Neuronal stem cell (in vitro differentiated cells): ENCODE measurements at regions not wholly inside any gene's neighbourhood (a gene's known extent, or its start where the extent isn't known, plus 50 kb on each side); places are given as distances from the start of the nearest gene placed in this dataset.
"Not testable (repeated sequence)": the region's sequence is repeated elsewhere in the genome, so short reads cannot be mapped to it uniquely, and the experiment has no call there.

Experiments used
- DNase-seq: peaks from one replicate; pipeline ENCODE4 v3.0.0-alpha.2; 2013; ENCODE audit warnings: low spot score
- H2AFZ ChIP-seq: one replicate; pipeline ENCODE4 v1.6.1; 2013; ENCODE audit warnings: mild to moderate bottlenecking, low read length, inconsistent platforms
- H2AK5ac ChIP-seq: 2 replicates; pipeline ENCODE4 v1.6.1; 2013; ENCODE audit warnings: low read depth, mild to moderate bottlenecking, inconsistent platforms, low read length, moderate library complexity, mixed read lengths
- H2BK120ac ChIP-seq: 2 replicates; pipeline ENCODE4 v1.6.1; 2013; ENCODE audit warnings: low read depth, mild to moderate bottlenecking, inconsistent platforms, low read length, moderate library complexity, mixed read lengths
- H2BK12ac ChIP-seq: one replicate; pipeline ENCODE4 v1.6.1; 2013; ENCODE audit warnings: low read length, inconsistent platforms
- H2BK15ac ChIP-seq: 2 replicates; pipeline ENCODE4 v1.6.1; 2013; ENCODE audit warnings: mild to moderate bottlenecking, low read length, inconsistent platforms, mixed read lengths
- H2BK5ac ChIP-seq: one replicate; pipeline ENCODE4 v1.6.1; 2013; ENCODE audit warnings: inconsistent platforms, mild to moderate bottlenecking, low read length, moderate library complexity
- H3K14ac ChIP-seq: one replicate; pipeline ENCODE4 v1.6.1; 2013; ENCODE audit warnings: low read length, inconsistent platforms
- H3K18ac ChIP-seq: 2 replicates; pipeline ENCODE4 v1.6.1; 2013; ENCODE audit warnings: low read length, inconsistent platforms
- H3K23ac ChIP-seq: 2 replicates; pipeline ENCODE4 v1.6.1; 2013; ENCODE audit warnings: low read depth, mild to moderate bottlenecking, mixed read lengths, low read length, inconsistent platforms; ENCODE audit not compliant: poor library complexity
- H3K27ac ChIP-seq: replicated peaks from 3 replicates; pipeline ENCODE4 v1.5.1; 2013; ENCODE audit warnings: low read length, inconsistent platforms
- H3K27me3 ChIP-seq, 3 experiments: 2 replicates each; pipeline ENCODE4 v1.6.1; 2013; ENCODE audit warnings: low read length in 3 of 3, mild to moderate bottlenecking in 2 of 3, inconsistent platforms in 1 of 3, low read depth in 1 of 3, mixed read lengths in 1 of 3, moderate library complexity in 1 of 3; ENCODE audit not compliant: control insufficient read depth in 3 of 3, insufficient read depth in 3 of 3
- H3K36me3 ChIP-seq, 2 donors: replicated peaks in 1 of 2; 2 replicates each; pipeline ENCODE4 v1.6.1; 2013; ENCODE audit warnings: low read length in 2 of 2; ENCODE audit not compliant: control insufficient read depth in 2 of 2, insufficient read depth in 2 of 2
- H3K4ac ChIP-seq: 2 replicates; pipeline ENCODE4 v1.6.1; 2013; ENCODE audit warnings: inconsistent platforms, mild to moderate bottlenecking, low read length, moderate library complexity
- H3K4me1 ChIP-seq, 2 donors: 1 replicate in 1 of 2; 2 replicates in 1 of 2; pipeline ENCODE4 v1.6.1; 2013; ENCODE audit warnings: low read length in 2 of 2, low read depth in 1 of 2; ENCODE audit not compliant: control insufficient read depth in 2 of 2, insufficient read depth in 1 of 2
- H3K4me2 ChIP-seq: one replicate; pipeline ENCODE4 v1.6.1; 2013; ENCODE audit warnings: mild to moderate bottlenecking, low read length, inconsistent platforms; ENCODE audit not compliant: insufficient read depth, poor library complexity, severe bottlenecking
- H3K4me3 ChIP-seq, 2 donors: 2 replicates each; pipeline ENCODE4 v1.5.1; 2013; ENCODE audit warnings: low read length in 2 of 2, mild to moderate bottlenecking in 2 of 2, inconsistent platforms in 1 of 2, moderate library complexity in 1 of 2
- H3K79me1 ChIP-seq: one replicate; pipeline ENCODE4 v1.6.1; 2013; ENCODE audit warnings: low read depth, mild to moderate bottlenecking, inconsistent platforms, low read length, moderate library complexity
- H3K9ac ChIP-seq: one replicate; pipeline ENCODE4 v1.6.1; 2013; ENCODE audit warnings: mild to moderate bottlenecking, low read depth, low read length, inconsistent platforms; ENCODE audit not compliant: poor library complexity
- H3K9me3 ChIP-seq, 2 donors: replicated peaks in 1 of 2; 2 replicates each; pipeline versions ENCODE3 to v1.6.1; 2013; ENCODE audit warnings: low read length in 2 of 2, mild to moderate bottlenecking in 2 of 2, inconsistent platforms in 1 of 2, low read depth in 1 of 2, mixed read lengths in 1 of 2, moderate library complexity in 1 of 2; ENCODE audit not compliant: control insufficient read depth in 2 of 2, insufficient read depth in 1 of 2
- H4K8ac ChIP-seq: one replicate; pipeline ENCODE4 v1.6.1; 2013; ENCODE audit warnings: low read depth, mild to moderate bottlenecking, inconsistent platforms, low read length, moderate library complexity
- H4K91ac ChIP-seq: one replicate; pipeline ENCODE4 v1.6.1; 2013; ENCODE audit warnings: low read length, low read depth, mild to moderate bottlenecking, inconsistent platforms; ENCODE audit not compliant: poor library complexity
- WGBS, 2 donors: extraction: QIAGEN DNeasy Blood & Tissue Kit; methylation state at CpG; one replicate each; pipeline ENCODE4 v1.1.7; 2013; ENCODE audit warnings: missing lambda C conversion rate in 2 of 2, mixed read lengths in 1 of 2; ENCODE audit not compliant: insufficient read length in 2 of 2, insufficient replicate concordance in 1 of 2; ENCODE audit errors: extremely low coverage in 2 of 2; 5-methylcytosine and 5-hydroxymethylcytosine counted together

DNA sequence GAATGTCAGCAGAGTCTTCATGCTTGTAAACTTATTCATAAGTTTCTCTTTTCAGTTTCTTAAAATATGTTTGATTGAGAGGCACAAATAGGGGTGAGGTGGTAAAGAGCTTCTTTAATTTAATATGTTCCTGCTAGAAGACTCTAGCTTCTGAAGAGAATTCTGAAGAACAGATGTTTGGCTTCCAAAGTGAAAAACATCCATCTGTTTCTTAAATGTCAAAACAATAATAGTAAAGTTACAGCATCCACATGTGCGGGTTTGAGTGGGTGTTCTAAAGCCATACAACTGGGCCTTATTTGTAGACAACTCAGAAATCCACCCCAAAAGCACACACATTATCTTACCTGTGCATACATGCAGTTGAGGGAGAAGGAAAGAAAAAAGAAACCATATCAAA is 144.0 kb upstream of the ADGRL4 start:
- Histone ChIP-seq H4K8ac (no peak overlapping the region), H3K23ac (no peak overlapping the region), H3K79me1 (no peaks in the 10 kb centered on the region), H3K4me1 (no peaks in the 10 kb centered on the region), H3K36me3 (no peaks in the 10 kb centered on the region), H3K9ac (no peak overlapping the region), H2BK5ac (no peak overlapping the region), H3K4me3 (no peak overlapping the region), H4K91ac (no peak overlapping the region), H3K27ac (no peak overlapping the region), H2AK5ac (no peak overlapping the region), H3K4ac (no peak overlapping the region), H3K4me2 (no peak overlapping the region), H2BK12ac (no peak overlapping the region), H3K9me3 (no peaks in the 10 kb centered on the region), H3K27me3 (no peaks in the 10 kb centered on the region), H2BK120ac (no peak overlapping the region), H2BK15ac (no peak overlapping the region), H3K14ac (no peak overlapping the region), H2AFZ (no peak overlapping the region), H3K18ac (no peak overlapping the region)
- WGBS, 2 donors, result no CpG with 5 or more reads among the region's 1 CpG
- DNase-seq, result no peak

DNA sequence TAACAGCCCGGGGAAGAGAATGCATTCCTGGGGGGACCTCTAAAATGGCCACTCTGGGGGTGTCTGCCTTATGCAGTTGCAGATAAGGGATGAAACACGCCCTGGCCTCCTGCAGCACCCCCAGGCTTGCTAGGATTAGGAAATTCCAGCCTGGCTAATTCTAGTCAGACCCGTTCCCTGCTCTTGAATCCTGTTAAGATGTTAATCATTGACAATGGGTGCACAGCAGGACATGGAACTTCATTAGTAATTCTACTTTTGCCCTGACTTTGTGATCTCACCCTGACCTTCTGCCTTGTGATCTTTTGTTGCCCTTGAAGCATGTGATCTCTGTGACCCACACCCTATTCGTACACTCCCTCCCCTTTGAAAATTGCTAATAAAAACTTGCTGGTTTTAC is 131.7 kb upstream of the ADGRL4 start:
- H3K14ac ChIP-seq, H2AK5ac ChIP-seq, H3K9ac ChIP-seq, H2BK15ac ChIP-seq, H3K23ac ChIP-seq, H3K18ac ChIP-seq, H3K4ac ChIP-seq, H3K27me3 ChIP-seq, H3K79me1 ChIP-seq, DNase-seq, H3K27ac ChIP-seq, H3K36me3 ChIP-seq, H3K4me2 ChIP-seq, H2AFZ ChIP-seq, H2BK5ac ChIP-seq, H2BK120ac ChIP-seq, H4K8ac ChIP-seq, H3K9me3 ChIP-seq, H3K4me1 ChIP-seq, H2BK12ac ChIP-seq, H3K4me3 ChIP-seq, H4K91ac ChIP-seq: not testable (repeated sequence)
- WGBS, 2 donors, result no CpG with 5 or more reads among the region's 4 CpGs

- H2BK15ac ChIP-seq, result no peak overlapping the region
- no peaks in the 10 kb centered on the region for H3K79me1 ChIP-seq
- H3K23ac ChIP-seq, result no peak overlapping the region
- H3K4ac ChIP-seq, result no peak overlapping the region
- H3K18ac ChIP-seq, result no peak overlapping the region
- H2BK120ac ChIP-seq, result no peak overlapping the region
- H2BK5ac ChIP-seq, result no peak overlapping the region
- H3K9me3 ChIP-seq, result no peaks in the 10 kb centered on the region
- H2AFZ ChIP-seq, result no peak overlapping the region
- no peaks in the 10 kb centered on the region for H3K27me3 ChIP-seq
- no peak overlapping the region for H3K27ac ChIP-seq
- no peak for DNase-seq
- no peak overlapping the region for H4K91ac ChIP-seq
- no peak overlapping the region for H3K9ac ChIP-seq
- no peaks in the 10 kb centered on the region for H3K4me1 ChIP-seq
- no peak overlapping the region for H2BK12ac ChIP-seq
- no peak overlapping the region for H3K14ac ChIP-seq
- H3K36me3 ChIP-seq, result no peaks in the 10 kb centered on the region
- H3K4me2 ChIP-seq, result no peak overlapping the region
- H2AK5ac ChIP-seq, result no peak overlapping the region
- H4K8ac ChIP-seq, result no peak overlapping the region
- no peak overlapping the region for H3K4me3 ChIP-seq
- no CpG with 5 or more reads among the region's 8 CpGs for WGBS, 2 donors
Observed at GRCh38 chr1:79133774-79134364, 127.3 kb upstream of the ADGRL4 start.

DNA sequence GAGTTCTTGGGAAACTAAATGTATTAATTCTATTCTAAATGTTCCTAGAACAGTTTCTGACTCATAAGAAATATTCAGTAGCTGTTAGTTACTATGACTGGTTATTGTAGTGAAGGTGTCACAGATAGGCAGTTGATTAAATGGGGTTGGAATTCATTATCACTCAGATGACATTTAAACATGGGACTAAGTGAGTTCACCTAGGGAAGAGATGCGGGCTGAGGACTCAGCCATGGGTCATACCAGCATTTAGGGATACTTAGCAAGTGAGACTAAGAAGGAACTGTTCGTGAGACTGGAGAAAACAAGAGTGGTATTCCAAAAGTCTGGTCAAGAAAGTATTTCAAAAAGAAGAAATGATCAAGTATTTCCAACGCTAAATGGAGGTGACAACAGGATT is 125.1 kb upstream of the ADGRL4 start:
- WGBS, 2 donors, result no CpG with 5 or more reads among the region's 3 CpGs

More for the DNA sequence above, 125.1 kb upstream of the ADGRL4 start:
- Histone ChIP-seq H3K4me1 (no peaks in the 10 kb centered on the region), H3K23ac (no peak overlapping the region), H3K9me3 (no peaks in the 10 kb centered on the region), H3K4me2 (no peak overlapping the region), H2AK5ac (no peak overlapping the region), H2BK12ac (no peak overlapping the region), H3K36me3 (no peaks in the 10 kb centered on the region), H3K79me1 (no peaks in the 10 kb centered on the region), H4K91ac (no peak overlapping the region), H3K14ac (no peak overlapping the region), H2BK120ac (no peak overlapping the region), H3K4me3 (no peak overlapping the region), H2BK15ac (no peak overlapping the region), H3K27me3 (no peaks in the 10 kb centered on the region), H2BK5ac (no peak overlapping the region), H2AFZ (no peak overlapping the region), H3K9ac (no peak overlapping the region), H4K8ac (no peak overlapping the region), H3K4ac (no peak overlapping the region), H3K18ac (no peak overlapping the region), H3K27ac (no peak overlapping the region)
- no peak for DNase-seq
